NCI-H2107 treated with DMSO at 0.1 percent for 48 hours (cell line): ENCODE measurements at regions not wholly inside any gene's neighbourhood (a gene's known extent, or its start where the extent isn't known, plus 50 kb on each side); places are given as distances from the start of the nearest gene placed in this dataset.
"Not testable (repeated sequence)": the region's sequence is repeated elsewhere in the genome, so short reads cannot be mapped to it uniquely, and the experiment has no call there.

Experiments
- DNase-seq: peaks from one replicate; lab custom pipeline; 2025; ENCODE audit not compliant: unreplicated experiment; lab: John Stamatoyannopoulos, UW

GRCh38 chr5:167823405-167823804 is 468.0 kb upstream of the WWC1 start:
- no peak for DNase-seq

- DNase-seq = no peak
Measured at GRCh38 chr5:167827766-167828165, 463.7 kb upstream of the WWC1 start.

GRCh38 chr5:167831754-167832504 is 459.5 kb upstream of the WWC1 start:
- DNase-seq = no peak

GRCh38 chr5:167832609-167833008 is 458.8 kb upstream of the WWC1 start:
- DNase-seq = no peak

- no peak for DNase-seq
Measured at GRCh38 chr5:167833456-167833855, 458.0 kb upstream of the WWC1 start.

GRCh38 chr5:167835146-167835545 is 456.3 kb upstream of the WWC1 start:
- no peak for DNase-seq

- no peak for DNase-seq
Measured at GRCh38 chr5:167837127-167837526, 454.3 kb upstream of the WWC1 start.

- no peak for DNase-seq
Measured at GRCh38 chr5:167839065-167839464, 452.4 kb upstream of the WWC1 start.

GRCh38 chr5:167840527-167841130 is 450.8 kb upstream of the WWC1 start:
- no peak for DNase-seq

- DNase-seq = no peak
Measured at GRCh38 chr5:167843881-167844572, 447.4 kb upstream of the WWC1 start.

GRCh38 chr5:167845952-167846351 is 445.5 kb upstream of the WWC1 start:
- DNase-seq = no peak

- DNase-seq = no peak
Measured at GRCh38 chr5:167849874-167850273, 441.6 kb upstream of the WWC1 start.

GRCh38 chr5:167850911-167851310 is 440.5 kb upstream of the WWC1 start:
- no peak for DNase-seq

GRCh38 chr5:167851416-167851815 is 440.0 kb upstream of the WWC1 start:
- no peak for DNase-seq

GRCh38 chr5:167852515-167852914 is 438.9 kb upstream of the WWC1 start:
- DNase-seq = no peak

- no peak for DNase-seq
Measured at GRCh38 chr5:167853421-167853820, 438.0 kb upstream of the WWC1 start.

- DNase-seq = no peak
Measured at GRCh38 chr5:167855818-167856217, 435.6 kb upstream of the WWC1 start.

GRCh38 chr5:167857321-167857720 is 434.1 kb upstream of the WWC1 start:
- DNase-seq = no peak

- DNase-seq = not testable (repeated sequence)
Measured at GRCh38 chr5:167858186-167858855, 433.1 kb upstream of the WWC1 start.

- no peak for DNase-seq
Measured at GRCh38 chr5:167861129-167861927, 430.1 kb upstream of the WWC1 start.

GRCh38 chr5:167861928-167862426 is 429.5 kb upstream of the WWC1 start:
- no peak for DNase-seq
